ENCODE measurements at regions not wholly inside any gene's neighbourhood (a gene's known extent, or its start where the extent isn't known, plus 50 kb on each side); places are given as distances from the start of the nearest gene placed in this dataset.
A peak's percentile ranks its signal among the peaks of the same experiment; 100 is the strongest.

- H3K9me3 Mint-ChIP-seq (ENCODE audit: unreplicated experiment): no peaks in the 10 kb centered on the region
- H3K4me1 Mint-ChIP-seq (ENCODE audit: low read depth, unreplicated experiment): peaks cover 15% of the 10 kb centered on the region
- H3K27me3 Mint-ChIP-seq (ENCODE audit: unreplicated experiment): no peaks in the 10 kb centered on the region
- peak; percentile 83 for DNase-seq
- H3K27ac Mint-ChIP-seq (ENCODE audit: unreplicated experiment): no peak overlapping the region
- no peak for TF ChIP-seq CTCF (IDR thresholded peaks at IDR 0.05; ENCODE audit: partially characterized antibody, unreplicated experiment)
- H3K36me3 Mint-ChIP-seq (ENCODE audit: unreplicated experiment): no peaks in the 10 kb centered on the region
- H3K4me3 Mint-ChIP-seq (ENCODE audit: unreplicated experiment): no peak overlapping the region
Observed at GRCh38 chr5:4511996-4512656, 628.0 kb upstream of the ADAMTS16 start.

GRCh38 chr5:4513381-4513780 is 626.7 kb upstream of the ADAMTS16 start:
- Mint-ChIP-seq H3K4me1 (ENCODE audit: low read depth, unreplicated experiment) (peaks cover 15% of the 10 kb centered on the region), H3K36me3 (ENCODE audit: unreplicated experiment) (no peaks in the 10 kb centered on the region), H3K9me3 (ENCODE audit: unreplicated experiment) (no peaks in the 10 kb centered on the region), H3K4me3 (ENCODE audit: unreplicated experiment) (no peak overlapping the region), H3K27ac (ENCODE audit: unreplicated experiment) (no peak overlapping the region), H3K27me3 (ENCODE audit: unreplicated experiment) (no peaks in the 10 kb centered on the region)
- no peak for TF ChIP-seq CTCF (IDR thresholded peaks at IDR 0.05; ENCODE audit: partially characterized antibody, unreplicated experiment)
- no peak for DNase-seq

GRCh38 chr5:4514067-4514648 is 626.0 kb upstream of the ADAMTS16 start:
- peaks cover 17% of the 10 kb centered on the region for H3K4me1 Mint-ChIP-seq (ENCODE audit: low read depth, unreplicated experiment)

GRCh38 chr5:4518903-4519672 is 621.0 kb upstream of the ADAMTS16 start:
- DNase-seq: no peak
- Mint-ChIP-seq H3K27ac (ENCODE audit: unreplicated experiment) (no peak overlapping the region), H3K36me3 (ENCODE audit: unreplicated experiment) (no peaks in the 10 kb centered on the region), H3K4me1 (ENCODE audit: low read depth, unreplicated experiment) (peaks cover 17% of the 10 kb centered on the region), H3K27me3 (ENCODE audit: unreplicated experiment) (peaks cover 3% of the 10 kb centered on the region), H3K9me3 (ENCODE audit: unreplicated experiment) (peaks cover 5% of the 10 kb centered on the region), H3K4me3 (ENCODE audit: unreplicated experiment) (no peak overlapping the region)
- no peak for TF ChIP-seq CTCF (IDR thresholded peaks at IDR 0.05; ENCODE audit: partially characterized antibody, unreplicated experiment)

More at GRCh38 chr5:4514067-4514648, 626.0 kb upstream of the ADAMTS16 start:
- no peaks in the 10 kb centered on the region for H3K27me3 Mint-ChIP-seq (ENCODE audit: unreplicated experiment)
- no peak for DNase-seq
- no peak overlapping the region for H3K27ac Mint-ChIP-seq (ENCODE audit: unreplicated experiment)
- H3K4me3 Mint-ChIP-seq (ENCODE audit: unreplicated experiment): no peak overlapping the region
- no peak for TF ChIP-seq CTCF (IDR thresholded peaks at IDR 0.05; ENCODE audit: partially characterized antibody, unreplicated experiment)
- no peaks in the 10 kb centered on the region for H3K36me3 Mint-ChIP-seq (ENCODE audit: unreplicated experiment)
- no peaks in the 10 kb centered on the region for H3K9me3 Mint-ChIP-seq (ENCODE audit: unreplicated experiment)

GRCh38 chr5:4520559-4520958 is 619.6 kb upstream of the ADAMTS16 start:
- no peaks in the 10 kb centered on the region for H3K36me3 Mint-ChIP-seq (ENCODE audit: unreplicated experiment)
- DNase-seq: no peak
- H3K4me1 Mint-ChIP-seq (ENCODE audit: low read depth, unreplicated experiment): peaks cover 17% of the 10 kb centered on the region
- peaks cover 5% of the 10 kb centered on the region for H3K9me3 Mint-ChIP-seq (ENCODE audit: unreplicated experiment)
- H3K27ac Mint-ChIP-seq (ENCODE audit: unreplicated experiment): no peak overlapping the region
- TF ChIP-seq CTCF (IDR thresholded peaks at IDR 0.05; ENCODE audit: partially characterized antibody, unreplicated experiment): no peak
- H3K4me3 Mint-ChIP-seq (ENCODE audit: unreplicated experiment): no peak overlapping the region
- H3K27me3 Mint-ChIP-seq (ENCODE audit: unreplicated experiment): peaks cover 3% of the 10 kb centered on the region

All from glutamatergic neuron (in vitro differentiated cells).